Heart left ventricle (tissue), 13 donors: ENCODE measurements at regions not wholly inside any gene's neighbourhood (a gene's known extent, or its start where the extent isn't known, plus 50 kb on each side); places are given as distances from the start of the nearest gene placed in this dataset.

Experiments
- CTCF ChIP-seq, 12 donors: fragments of 200-600 bp; sonication (generic) in 4 of 12; IDR thresholded peaks; one replicate each; pipeline versions ENCODE4 v1.5.0 to v1.8.0; 2018 to 2022; ENCODE audit warnings: antibody characterized with exemption in 12 of 12, mild to moderate bottlenecking in 5 of 12
- POLR2A ChIP-seq, 2 donors: fragments of 450-650 bp; IDR thresholded peaks; one replicate each; pipeline ENCODE4 v1.6.1; 2017; ENCODE audit warnings: antibody characterized with exemption in 2 of 2, mild to moderate bottlenecking in 2 of 2, moderate library complexity in 2 of 2
- donor health status: ischemic (EF 13 %, LVEDD 7.1; RV severe dilation, severe dysfunction).
- donor health status: DM: no; HTN: yes; CAD: no.
- donor health status: DM: no; HTN: no; CAD: no.
- donor health status: ischemic (EF 25% LVEDD 6.9; RV normal size, moderate dysfunction).
- donor health status: ischemic (EF 25% LVEDD 5.7; RV mildly dilated, moderate dysfunction).
- donor health status: ischemic (EF 35%, LVEDD 5.7; RV mildly dilated, moderate dysfunction).
- donor health status: nonischemic (EF 11% LVEDD 7.7; RV severe dilation, severe dysfunction).
- donor health status: DM: yes; HTN: yes; CAD: no.
- donor health status: PGD.
- donor health status: ischemic (EF 29% LVEDD 5.4; RV normal size, mild dysfunction).
- donor health status: nonischemic (EF 23%, LVEDD 6.1; RV moderate dilation, normal function).

- no peak for TF ChIP-seq CTCF (IDR thresholded peaks at IDR 0.05)
- no peak for TF ChIP-seq POLR2A (IDR thresholded peaks at IDR 0.05)
Observed at GRCh38 chrX:13377550-13377934, 57.7 kb upstream of the ATXN3L start.
